Cardiac muscle cell (in vitro differentiated cells and primary cell): ENCODE measurements at regions not wholly inside any gene's neighbourhood (a gene's known extent, or its start where the extent isn't known, plus 50 kb on each side); places are given as distances from the start of the nearest gene placed in this dataset.

Experiments
- DNase-seq, 2 donors: peaks; one replicate each; pipeline versions ENCODE4 v3.0.0 to v3.0.0-alpha.2; 2010 to 2017; ENCODE audit warnings: low read depth in 1 of 2, low spot score in 1 of 2
- H3K27ac ChIP-seq: fragments of 200-600 bp; sonication (generic); 2 replicates; pipeline ENCODE4 v1.5.1; 2016
- H3K27me3 ChIP-seq: fragments of 200-600 bp; sonication (generic); 2 replicates; pipeline ENCODE4 v1.6.0; 2016; ENCODE audit warnings: control low read depth
- H3K36me3 ChIP-seq: fragments of 200-600 bp; sonication (generic); 2 replicates; pipeline ENCODE4 v1.5.1; 2016; ENCODE audit warnings: control low read depth
- H3K4me1 ChIP-seq: fragments of 200-600 bp; sonication (generic); 2 replicates; pipeline ENCODE4 v1.8.1; 2017; ENCODE audit warnings: low read depth, mild to moderate bottlenecking, mixed run types
- H3K4me3 ChIP-seq: fragments of 200-600 bp; sonication (generic); 2 replicates; pipeline ENCODE4 v1.5.1; 2016; ENCODE audit warnings: mild to moderate bottlenecking
- H3K9me3 ChIP-seq: fragments of 200-600 bp; sonication (generic); 2 replicates; pipeline ENCODE4 v1.5.1; 2017; ENCODE audit warnings: low read depth, mild to moderate bottlenecking, control low read depth
- CTCF ChIP-seq: IDR thresholded peaks from 2 replicates; pipeline ENCODE4 v1.5.1; 2012; ENCODE audit warnings: low read depth, mild to moderate bottlenecking, low read length

GRCh38 chr6:48736501-48737206 is 625.7 kb upstream of the PTCHD4 start:
- peak in 1 of 2 donors; percentile 39 for DNase-seq

GRCh38 chr6:48735846-48736245 is 624.8 kb upstream of the PTCHD4 start:
- Histone ChIP-seq H3K27ac (no peak overlapping the region), H3K4me1 (no peaks in the 10 kb centered on the region), H3K9me3 (no peaks in the 10 kb centered on the region), H3K36me3 (no peaks in the 10 kb centered on the region), H3K27me3 (no peaks in the 10 kb centered on the region), H3K4me3 (no peak overlapping the region)
- DNase-seq = no peak
- no peak for TF ChIP-seq CTCF

More at GRCh38 chr6:48736501-48737206, 625.7 kb upstream of the PTCHD4 start:
- no peak for TF ChIP-seq CTCF
- Histone ChIP-seq H3K27me3 (no peaks in the 10 kb centered on the region), H3K36me3 (no peaks in the 10 kb centered on the region), H3K27ac (no peak overlapping the region), H3K9me3 (no peaks in the 10 kb centered on the region), H3K4me1 (no peaks in the 10 kb centered on the region), H3K4me3 (no peak overlapping the region)

GRCh38 chr6:48733581-48733980 is 622.6 kb upstream of the PTCHD4 start:
- Histone ChIP-seq H3K27me3 (no peaks in the 10 kb centered on the region), H3K4me3 (no peak overlapping the region), H3K9me3 (no peaks in the 10 kb centered on the region), H3K4me1 (no peaks in the 10 kb centered on the region), H3K27ac (no peak overlapping the region), H3K36me3 (no peaks in the 10 kb centered on the region)
- peak in 1 of 2 donors; percentile 2 for DNase-seq
- TF ChIP-seq CTCF = no peak

- Histone ChIP-seq H3K36me3 (no peaks in the 10 kb centered on the region), H3K9me3 (no peaks in the 10 kb centered on the region), H3K4me1 (no peaks in the 10 kb centered on the region), H3K27ac (no peak overlapping the region), H3K4me3 (no peak overlapping the region), H3K27me3 (no peaks in the 10 kb centered on the region)
- no peak for TF ChIP-seq CTCF
- DNase-seq = no peak
These were observed 603.7 kb upstream of the PTCHD4 start for GRCh38 chr6:48714699-48715098.

- H3K36me3 ChIP-seq = no peaks in the 10 kb centered on the region
- H3K4me3 ChIP-seq = no peak overlapping the region
- no peak for DNase-seq
- TF ChIP-seq CTCF = no peak
- no peak overlapping the region for H3K27ac ChIP-seq
- no peaks in the 10 kb centered on the region for H3K4me1 ChIP-seq
- H3K9me3 ChIP-seq = no peaks in the 10 kb centered on the region
- no peaks in the 10 kb centered on the region for H3K27me3 ChIP-seq
These were observed 603.3 kb upstream of the PTCHD4 start for GRCh38 chr6:48714250-48714649.
